HEK293T (cell line): ENCODE measurements at regions not wholly inside any gene's neighbourhood (a gene's known extent, or its start where the extent isn't known, plus 50 kb on each side); places are given as distances from the start of the nearest gene placed in this dataset.

Experiments used
- CTCF ChIA-PET: fragments of 350-600 bp; formaldehyde crosslinking; extraction: SDS; loops from one replicate; lab custom pipeline; 2021; ENCODE audit warnings: antibody characterized with exemption, inconsistent platforms; lab: Yijun Ruan, JAX
- POLR2A ChIA-PET: fragments of 350-600 bp; formaldehyde crosslinking; extraction: SDS; loops from one replicate; lab custom pipeline; 2020; ENCODE audit warnings: antibody characterized with exemption, inconsistent platforms; lab: Yijun Ruan, JAX
- DNase-seq: peaks from one replicate; pipeline ENCODE4 v3.0.0; 2012; ENCODE audit warnings: mixed read lengths; ENCODE audit errors: extremely low spot score
- ARNT ChIP-seq: fragments of 450-650 bp; IDR thresholded peaks from 2 replicates; pipeline ENCODE4 v1.6.1; 2017; ENCODE audit warnings: mild to moderate bottlenecking
- BHLHE40 ChIP-seq: fragments of 450-650 bp; IDR thresholded peaks from 2 replicates; pipeline ENCODE4 v1.6.1; 2016; ENCODE audit warnings: mild to moderate bottlenecking, moderate library complexity, borderline replicate concordance
- CTBP1 ChIP-seq: fragments of 450-650 bp; IDR thresholded peaks from 2 replicates; pipeline ENCODE4 v1.6.1; 2016; ENCODE audit warnings: borderline replicate concordance
- ELF4 ChIP-seq: fragments of 450-650 bp; IDR thresholded peaks from 2 replicates; pipeline ENCODE4 v1.6.1; 2017; ENCODE audit warnings: antibody characterized with exemption
- FOXA1 ChIP-seq: fragments of 450-650 bp; IDR thresholded peaks from 2 replicates; pipeline ENCODE4 v1.6.1; 2016; ENCODE audit warnings: mild to moderate bottlenecking
- FOXK2 ChIP-seq: fragments of 450-650 bp; IDR thresholded peaks from 2 replicates; pipeline ENCODE4 v1.6.1; 2016; ENCODE audit warnings: mild to moderate bottlenecking
- FOXM1 ChIP-seq: fragments of 450-650 bp; IDR thresholded peaks from 2 replicates; pipeline ENCODE4 v1.6.1; 2017; ENCODE audit warnings: mild to moderate bottlenecking, borderline replicate concordance
- HDGF ChIP-seq: fragments of 450-650 bp; IDR thresholded peaks from 2 replicates; pipeline ENCODE4 v1.6.1; 2017; ENCODE audit warnings: antibody characterized with exemption, borderline replicate concordance
- L3MBTL2 ChIP-seq: fragments of 450-650 bp; conservative IDR thresholded peaks from 2 replicates; pipeline ENCODE4 v1.6.1; 2016; ENCODE audit warnings: mild to moderate bottlenecking
- LEF1 ChIP-seq: fragments of 450-650 bp; IDR thresholded peaks from 2 replicates; pipeline ENCODE4 v1.6.1; 2017; ENCODE audit warnings: mild to moderate bottlenecking, borderline replicate concordance
- NFRKB ChIP-seq: fragments of 450-650 bp; IDR thresholded peaks from 2 replicates; pipeline ENCODE4 v1.6.1; 2016; ENCODE audit warnings: mild to moderate bottlenecking, moderate library complexity
- PKNOX1 ChIP-seq: fragments of 450-650 bp; IDR thresholded peaks from 2 replicates; pipeline ENCODE4 v1.6.1; 2016
- SP1 ChIP-seq: fragments of 450-650 bp; IDR thresholded peaks from 2 replicates; pipeline ENCODE4 v1.6.1; 2017
- SUZ12 ChIP-seq: fragments of 450-650 bp; IDR thresholded peaks from 2 replicates; pipeline ENCODE4 v1.6.1; 2016; ENCODE audit warnings: mild to moderate bottlenecking
- TARDBP ChIP-seq: fragments of 450-650 bp; IDR thresholded peaks from 2 replicates; pipeline ENCODE4 v1.6.1; 2016
- ZNF384 ChIP-seq: fragments of 450-650 bp; IDR thresholded peaks from 2 replicates; pipeline ENCODE4 v1.6.1; 2016

- TF ChIP-seq LEF1 (no peak), TARDBP (no peak), BHLHE40 (no peak), ZNF384 (no peak), FOXM1 (no peak), PKNOX1 (no peak), L3MBTL2 (no peak), NFRKB (no peak), SP1 (no peak), FOXK2 (no peak), CTBP1 (no peak), ELF4 (no peak), ARNT (no peak), FOXA1 (no peak)
- ChIA-PET CTCF (no interaction called here), POLR2A (no interaction called here)
- no peak for DNase-seq
Observed at GRCh38 chr12:67773896-67774295, 125.4 kb downstream of the DYRK2 start.

GRCh38 chr12:67774983-67775587 is 126.5 kb downstream of the DYRK2 start:
- POLR2A ChIA-PET = no interaction called here
- no peak for DNase-seq
- CTCF ChIA-PET = interaction anchor here (0.6 kb wide), 1 partner anchor 798 kb away, joined by 3 read pairs; no protein-coding TSS in a partner anchor
- TF ChIP-seq L3MBTL2 (no peak), FOXA1 (no peak), HDGF (no peak), SUZ12 (no peak), SP1 (no peak), PKNOX1 (no peak), FOXK2 (no peak), TARDBP (no peak), ELF4 (no peak), LEF1 (no peak), ARNT (no peak), NFRKB (no peak), BHLHE40 (no peak)

GRCh38 chr12:67780580-67781084 is 132.1 kb downstream of the DYRK2 start:
- TF ChIP-seq L3MBTL2 (no peak), ARNT (no peak), FOXK2 (no peak), CTBP1 (no peak), BHLHE40 (no peak), SP1 (no peak), ELF4 (no peak), FOXM1 (no peak)
- ChIA-PET POLR2A (no interaction called here), CTCF (no interaction called here)
- DNase-seq = no peak

GRCh38 chr12:67782573-67782972 is 134.0 kb downstream of the DYRK2 start:
- CTCF ChIA-PET = no interaction called here
- TF ChIP-seq SP1 (no peak), LEF1 (no peak), L3MBTL2 (no peak), PKNOX1 (no peak), TARDBP (no peak), FOXK2 (no peak), HDGF (no peak), SUZ12 (no peak), CTBP1 (no peak), BHLHE40 (no peak), NFRKB (no peak), ELF4 (no peak), FOXM1 (no peak), FOXA1 (no peak), ZNF384 (no peak), ARNT (no peak)
- POLR2A ChIA-PET = no interaction called here
- no peak for DNase-seq

GRCh38 chr12:67783393-67783792 is 134.8 kb downstream of the DYRK2 start:
- POLR2A ChIA-PET = no interaction called here
- no peak for DNase-seq
- no peak for TF ChIP-seq PKNOX1
- CTCF ChIA-PET = no interaction called here

- CTCF ChIA-PET = no interaction called here
- DNase-seq = no peak
- TF ChIP-seq LEF1 = no peak
- no peak for TF ChIP-seq FOXM1
- TF ChIP-seq ARNT = no peak
- TF ChIP-seq SP1 = no peak
- TF ChIP-seq HDGF = no peak
- TF ChIP-seq CTBP1 = no peak
- TF ChIP-seq PKNOX1 = no peak
- no peak for TF ChIP-seq SUZ12
- no peak for TF ChIP-seq ZNF384
- TF ChIP-seq L3MBTL2 = no peak
- TF ChIP-seq FOXA1 = no peak
- no peak for TF ChIP-seq BHLHE40
- TF ChIP-seq FOXK2 = no peak
- no peak for TF ChIP-seq ELF4
- no peak for TF ChIP-seq TARDBP
- TF ChIP-seq NFRKB = no peak
- POLR2A ChIA-PET = no interaction called here
Observed at GRCh38 chr12:67784831-67785230, 136.3 kb downstream of the DYRK2 start.
